NCI-H446 treated with DMSO at 0.1 percent for 48 hours (cell line): ENCODE measurements at regions not wholly inside any gene's neighbourhood (a gene's known extent, or its start where the extent isn't known, plus 50 kb on each side); places are given as distances from the start of the nearest gene placed in this dataset.
A peak's percentile ranks its signal among the peaks of the same experiment; 100 is the strongest.

Experiments
- DNase-seq: peaks from one replicate; lab custom pipeline; 2025; lab: John Stamatoyannopoulos, UW

GRCh38 chr3:40996382-40996781, 202.9 kb upstream of the CTNNB1 start:
- DNase-seq: no peak

GRCh38 chr3:40996827-40997710, 202.2 kb upstream of the CTNNB1 start:
- DNase-seq: no peak

DNA sequence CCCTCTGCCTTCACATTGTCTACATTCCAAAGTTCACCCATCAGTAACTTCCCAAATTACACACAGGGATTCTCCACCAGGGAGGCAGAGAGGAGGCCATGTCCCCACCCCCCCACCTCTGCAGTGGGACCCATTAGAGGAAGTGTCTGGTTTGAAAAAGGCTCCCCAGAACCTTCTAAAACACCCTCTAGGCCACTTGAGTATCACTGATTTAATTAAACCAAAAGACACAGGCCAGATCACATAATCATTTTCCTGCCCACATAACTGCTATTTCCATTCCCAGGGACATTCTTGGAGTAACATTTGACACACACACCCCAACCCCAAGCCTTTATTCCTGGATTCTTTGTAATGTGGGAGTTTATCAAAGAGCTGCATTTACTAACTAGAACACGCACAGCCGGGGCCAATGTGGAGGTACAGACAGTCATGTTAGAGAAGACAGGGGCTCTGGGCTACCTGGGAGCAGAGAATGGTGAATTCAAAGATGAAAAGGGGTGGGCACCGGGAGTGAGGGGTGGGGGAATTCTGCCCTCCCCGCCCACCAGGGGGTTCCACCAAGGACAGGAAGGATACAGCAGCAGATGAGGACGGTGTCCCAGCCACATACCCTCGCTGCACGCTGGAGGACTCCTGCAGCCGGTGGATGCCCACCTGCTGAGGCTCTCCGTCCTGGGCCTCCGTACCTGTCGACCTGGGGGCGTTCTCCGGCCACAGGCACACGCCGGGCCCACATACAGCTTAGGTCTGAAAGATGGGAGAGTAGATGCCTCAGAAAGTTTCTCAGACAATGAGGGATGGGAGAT, 201.4 kb upstream of the CTNNB1 start:
- no peak for DNase-seq

- no peak for DNase-seq
Observed at GRCh38 chr3:40999682-41000081, 199.6 kb upstream of the CTNNB1 start.

GRCh38 chr3:41000471-41000870, 198.8 kb upstream of the CTNNB1 start:
- peak; percentile 93 for DNase-seq

DNA sequence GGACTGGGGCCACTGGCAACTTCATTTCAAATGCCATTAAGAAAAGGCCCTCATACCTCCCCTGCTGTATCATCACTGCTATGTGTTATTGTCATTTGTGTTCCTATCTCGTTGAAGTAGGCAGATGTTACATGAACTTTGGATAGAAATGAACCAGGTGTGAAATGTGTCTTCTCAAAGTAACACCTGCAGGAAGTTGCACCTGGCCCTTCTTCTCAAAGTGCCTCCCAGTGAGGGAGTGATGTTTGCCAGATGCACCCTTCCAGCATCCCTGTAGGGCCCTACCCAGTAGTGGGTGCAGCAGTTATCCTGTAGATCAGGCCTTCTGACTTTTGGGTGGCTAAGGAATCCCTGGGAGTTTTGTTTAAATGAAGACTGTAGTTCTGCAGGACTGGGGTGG, 197.7 kb upstream of the CTNNB1 start:
- no peak for DNase-seq

- DNase-seq: no peak
Observed at GRCh38 chr3:41002104-41002503, 197.2 kb upstream of the CTNNB1 start.

GRCh38 chr3:41007399-41007798, 191.9 kb upstream of the CTNNB1 start:
- no peak for DNase-seq

GRCh38 chr3:41011854-41012253, 187.5 kb upstream of the CTNNB1 start:
- DNase-seq: no peak

DNA sequence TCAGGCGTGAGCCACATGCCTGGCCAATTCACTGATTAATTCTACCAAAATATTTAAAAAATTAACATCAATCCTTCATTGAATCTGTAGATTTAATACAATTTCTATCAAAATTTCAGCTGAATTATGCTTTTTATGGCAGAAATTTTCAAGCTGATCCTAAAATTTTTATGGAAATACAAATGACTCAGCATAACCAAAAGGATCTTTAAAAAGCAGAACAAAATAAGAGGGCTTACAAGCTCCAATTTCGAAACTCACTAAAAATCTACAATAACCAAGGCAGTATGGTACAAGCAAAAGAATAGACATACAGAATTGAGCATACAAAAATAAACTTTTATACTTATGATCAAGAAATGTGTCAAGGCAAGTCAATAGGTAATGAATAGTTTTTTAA, 180.4 kb upstream of the CTNNB1 start:
- no peak for DNase-seq

- DNase-seq: no peak
Observed at GRCh38 chr3:41024031-41024836, 175.1 kb upstream of the CTNNB1 start.

- peak; percentile 14 for DNase-seq
Observed at GRCh38 chr3:41026394-41027177, 172.7 kb upstream of the CTNNB1 start.

DNA sequence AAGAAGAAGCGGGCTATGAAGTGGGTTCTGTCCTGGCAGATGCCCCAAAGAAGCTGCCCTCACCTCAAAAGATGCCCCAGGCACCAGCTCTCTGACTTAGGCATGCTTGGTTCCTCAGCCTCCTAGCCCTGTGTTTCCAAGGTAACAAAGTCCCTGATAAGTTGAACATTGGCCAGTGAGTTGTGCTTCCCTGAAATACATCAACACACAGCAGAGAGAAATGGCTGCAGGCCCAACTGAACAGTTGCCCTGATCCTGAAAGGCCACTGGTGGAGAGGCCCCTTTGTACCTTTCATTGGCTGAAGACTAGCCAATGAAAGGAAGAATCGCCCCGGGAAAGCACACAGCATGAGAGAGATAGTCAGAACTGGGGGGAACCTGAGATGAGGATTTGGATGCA, 169.9 kb upstream of the CTNNB1 start:
- no peak for DNase-seq

DNA sequence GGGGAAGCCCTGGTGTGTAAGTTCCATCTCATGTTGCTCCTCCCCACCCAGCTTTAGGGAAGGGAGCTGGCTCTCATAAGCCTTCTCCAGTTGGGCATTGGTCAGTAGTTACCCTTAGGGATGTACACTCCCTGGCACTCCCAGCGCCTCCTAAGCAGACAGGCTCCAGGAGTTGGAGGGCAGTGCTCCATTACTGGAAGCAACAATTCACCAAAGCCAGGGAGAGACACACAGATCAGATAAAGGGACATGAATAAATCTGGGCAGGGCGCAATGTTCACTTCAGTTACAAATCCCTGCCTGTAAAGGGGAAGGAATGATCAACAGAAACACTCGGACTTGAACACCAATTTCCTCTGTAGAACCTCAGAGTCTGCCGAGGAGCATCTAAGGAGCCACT, 169.1 kb upstream of the CTNNB1 start:
- DNase-seq: no peak

DNA sequence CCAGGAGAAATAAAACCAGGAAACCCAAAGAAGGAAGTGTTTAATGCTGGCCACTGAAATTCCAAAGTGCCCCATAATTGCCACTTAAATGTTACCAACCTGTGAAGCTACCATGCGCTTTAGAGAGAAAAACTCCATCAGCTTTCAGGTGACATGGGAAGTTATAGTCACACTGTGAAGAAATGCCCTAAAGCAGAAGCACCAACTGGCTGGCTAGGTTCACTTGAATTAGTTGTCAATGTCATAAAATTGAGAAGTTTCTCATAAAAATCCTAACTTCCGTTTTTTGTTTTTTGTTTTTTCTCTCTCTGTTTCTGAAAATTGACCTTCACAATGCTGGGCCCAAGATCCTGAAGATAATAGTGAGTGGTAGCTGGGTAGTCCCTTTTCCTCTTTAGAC, 167.9 kb upstream of the CTNNB1 start:
- DNase-seq: no peak

DNA sequence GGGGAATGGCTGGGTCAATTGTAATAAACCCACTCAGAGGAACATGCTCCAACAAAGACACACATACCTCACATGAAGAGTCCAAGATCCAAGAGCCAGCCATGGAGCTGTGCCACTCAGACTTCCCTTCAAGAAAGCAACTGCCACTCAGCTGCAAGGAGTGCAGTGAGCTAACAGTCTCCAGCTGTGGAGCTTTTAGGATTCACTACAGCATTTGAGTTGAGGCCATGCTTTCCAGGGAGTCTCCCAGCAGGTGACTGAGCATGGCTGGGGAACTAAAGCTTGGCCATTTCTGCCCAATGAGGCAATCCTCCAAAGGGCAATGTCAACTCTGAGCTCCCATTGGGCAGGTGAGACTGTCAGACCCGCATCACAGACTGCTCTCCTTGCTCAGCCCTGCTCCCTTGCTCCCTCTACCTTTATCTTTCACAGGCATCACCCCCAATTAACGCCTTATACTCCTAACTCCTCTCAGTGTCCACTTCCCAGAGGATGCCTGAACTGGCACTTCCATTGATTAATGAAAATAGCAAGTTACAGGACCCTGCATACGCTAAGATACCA, 165.3 kb upstream of the CTNNB1 start:
- no peak for DNase-seq

GRCh38 chr3:41035456-41036022, 163.8 kb upstream of the CTNNB1 start:
- DNase-seq: no peak

DNA sequence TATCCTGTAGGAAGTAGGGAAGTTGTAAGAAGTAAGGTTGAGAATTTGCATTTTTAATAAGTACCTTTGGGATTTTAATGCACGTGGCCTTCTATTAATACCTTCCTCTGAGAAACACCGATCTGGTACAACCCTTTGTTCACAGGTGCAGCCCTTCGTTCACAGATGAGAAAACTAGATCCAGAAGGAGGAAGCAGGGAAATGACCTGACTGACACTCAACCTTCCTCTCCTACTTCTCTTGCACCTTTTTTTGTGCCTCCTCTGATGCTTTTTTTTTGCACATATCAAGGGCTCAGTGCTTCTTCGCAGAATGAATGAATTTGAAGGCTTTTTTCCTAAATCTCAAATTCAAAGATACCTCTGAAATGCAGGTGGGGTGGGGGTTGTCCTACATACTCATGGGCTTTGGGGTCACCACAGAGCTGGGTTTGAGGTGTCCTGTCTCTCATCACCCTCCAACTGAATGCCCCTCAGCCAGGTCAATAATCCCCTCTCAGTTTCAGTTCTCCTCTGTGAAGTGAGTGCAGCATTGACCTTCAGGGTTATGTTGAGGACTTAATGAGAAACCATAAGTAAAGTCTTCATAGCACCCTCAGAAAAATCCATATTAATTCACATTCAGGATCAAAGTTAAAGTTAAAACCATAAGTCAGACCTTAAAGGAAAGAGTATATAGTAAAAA, 161.5 kb upstream of the CTNNB1 start:
- no peak for DNase-seq

- no peak for DNase-seq
Observed at GRCh38 chr3:41040256-41040655, 159.0 kb upstream of the CTNNB1 start.

GRCh38 chr3:41041462-41041861, 157.8 kb upstream of the CTNNB1 start:
- no peak for DNase-seq
